ENCODE measurements at regions not wholly inside any gene's neighbourhood (a gene's known extent, or its start where the extent isn't known, plus 50 kb on each side); places are given as distances from the start of the nearest gene placed in this dataset.

- Histone ChIP-seq H3K4me1 (no peaks in the 10 kb centered on the region), H3K9me3 (no peaks in the 10 kb centered on the region), H3K36me3 (ENCODE audit: insufficient read depth in 1 of 2, low read depth in 1 of 2) (no peaks in the 10 kb centered on the region), H3K27me3 (ENCODE audit: insufficient read depth in 3 of 3, low read length in 2 of 3) (no peaks in the 10 kb centered on the region), H3K4me3 (no peak overlapping the region), H3K27ac (no peak overlapping the region)
- no peak for ATAC-seq
- DNase-seq: no peak
- no peak for TF ChIP-seq CTCF (IDR thresholded peaks at IDR 0.05)
- WGBS, 3 donors: 58 to 66% (median 66%) methylated on average over 2 of the region's 2 CpGs
- intact Hi-C loops (cut with DNase I): no loop called here
Measured at GRCh38 chr13:83634601-83635000, 247.7 kb downstream of the SLITRK1 start.

GRCh38 chr13:83633746-83634145, 248.5 kb downstream of the SLITRK1 start:
- DNase-seq (no peak), ATAC-seq (no peak)
- Histone ChIP-seq H3K36me3 (ENCODE audit: insufficient read depth in 1 of 2, low read depth in 1 of 2) (no peaks in the 10 kb centered on the region), H3K27ac (no peak overlapping the region), H3K27me3 (ENCODE audit: insufficient read depth in 3 of 3, low read length in 2 of 3) (no peaks in the 10 kb centered on the region), H3K9me3 (no peaks in the 10 kb centered on the region), H3K4me3 (no peak overlapping the region), H3K4me1 (no peaks in the 10 kb centered on the region)
- WGBS, 3 donors: 43 to 58% (median 50%) methylated on average over 2 of the region's 2 CpGs
- intact Hi-C loops (cut with DNase I): no loop called here
- no peak for TF ChIP-seq CTCF (IDR thresholded peaks at IDR 0.05)

- intact Hi-C loops (cut with DNase I): no loop called here
- no peaks in the 10 kb centered on the region for H3K36me3 ChIP-seq (ENCODE audit: insufficient read depth in 1 of 2, low read depth in 1 of 2)
- WGBS, 3 donors: 74 to 81% (median 77%) methylated on average over 2 of the region's 2 CpGs
- no peak overlapping the region for H3K4me3 ChIP-seq
- no peak for ATAC-seq
- H3K9me3 ChIP-seq: no peaks in the 10 kb centered on the region
- TF ChIP-seq CTCF (IDR thresholded peaks at IDR 0.05): no peak
- no peak for DNase-seq
- no peaks in the 10 kb centered on the region for H3K4me1 ChIP-seq
- no peak overlapping the region for H3K27ac ChIP-seq
- H3K27me3 ChIP-seq (ENCODE audit: insufficient read depth in 3 of 3, low read length in 2 of 3): no peaks in the 10 kb centered on the region
Measured at GRCh38 chr13:83622422-83622784, 259.9 kb downstream of the SLITRK1 start.

GRCh38 chr13:83621765-83622421, 260.4 kb downstream of the SLITRK1 start:
- no peak for ATAC-seq

More at GRCh38 chr13:83621765-83622421, 260.4 kb downstream of the SLITRK1 start:
- 85 to 88% (median 87%) methylated on average over 10 of the region's 10 CpGs for WGBS, 3 donors
- Histone ChIP-seq H3K27ac (no peak overlapping the region), H3K27me3 (ENCODE audit: insufficient read depth in 3 of 3, low read length in 2 of 3) (no peaks in the 10 kb centered on the region), H3K4me3 (no peak overlapping the region), H3K9me3 (no peaks in the 10 kb centered on the region), H3K4me1 (no peaks in the 10 kb centered on the region), H3K36me3 (ENCODE audit: insufficient read depth in 1 of 2, low read depth in 1 of 2) (no peaks in the 10 kb centered on the region)
- no peak for DNase-seq
- TF ChIP-seq CTCF (IDR thresholded peaks at IDR 0.05): no peak
- intact Hi-C loops (cut with DNase I): no loop called here
